ENCODE measurements at regions not wholly inside any gene's neighbourhood (a gene's known extent, or its start where the extent isn't known, plus 50 kb on each side); places are given as distances from the start of the nearest gene placed in this dataset.
"Not testable (repeated sequence)": the region's sequence is repeated elsewhere in the genome, so short reads cannot be mapped to it uniquely, and the experiment has no call there.

DNA sequence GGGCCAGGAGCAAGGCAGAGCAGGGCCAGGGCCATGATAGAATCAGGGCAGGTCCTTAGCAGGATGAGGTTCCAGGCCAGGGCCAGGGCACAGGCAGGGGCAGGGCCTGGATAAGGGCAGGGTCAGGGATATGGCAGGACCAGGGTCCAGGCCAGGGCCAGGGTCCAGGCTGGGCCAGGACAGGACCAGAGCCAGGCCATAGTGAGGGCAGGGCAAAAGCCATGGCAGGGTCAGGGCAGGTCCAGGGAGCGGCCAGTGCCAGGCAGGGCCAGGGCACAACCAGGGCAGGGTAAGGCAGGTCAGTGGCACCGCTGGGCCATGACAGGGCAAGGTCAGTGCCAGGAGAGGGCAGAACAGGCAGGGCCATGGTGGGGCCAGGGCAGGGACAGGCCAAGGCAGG is 152.2 kb downstream of the LIPI start:
- no peak for DNase-seq

DNA sequence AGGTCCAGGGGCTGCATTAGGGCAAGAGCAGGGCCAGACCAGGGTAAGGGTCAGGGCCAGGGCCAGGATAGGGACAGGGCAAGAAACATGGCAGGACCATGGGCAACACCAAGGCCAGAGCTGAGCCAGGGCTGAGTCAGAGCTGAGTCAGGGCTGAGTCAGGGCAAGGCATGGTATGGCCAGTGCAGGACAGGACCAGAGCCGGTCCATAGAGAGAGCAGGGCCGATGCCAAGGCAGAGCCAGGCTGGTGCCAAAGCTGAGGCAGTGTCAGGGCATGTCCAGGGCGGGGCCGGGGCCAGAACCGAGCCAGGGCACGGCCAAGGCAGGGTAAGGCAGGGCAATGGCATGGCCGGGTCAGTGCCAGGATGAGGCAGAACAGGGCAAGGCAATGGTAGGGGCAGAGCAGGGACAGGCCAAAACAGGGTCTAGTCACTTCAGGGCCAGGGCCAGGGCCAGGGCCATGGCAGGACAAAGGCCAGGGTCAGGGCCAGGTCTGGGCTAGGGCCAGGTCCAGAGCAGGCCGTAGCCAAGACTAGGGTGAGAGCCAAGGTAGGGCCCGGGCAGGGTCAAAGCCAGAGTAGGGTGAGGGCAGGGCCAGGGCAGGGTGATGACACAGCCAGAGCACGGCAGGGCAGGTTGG is 152.8 kb downstream of the LIPI start:
- DNase-seq, result peak; percentile 41

DNA sequence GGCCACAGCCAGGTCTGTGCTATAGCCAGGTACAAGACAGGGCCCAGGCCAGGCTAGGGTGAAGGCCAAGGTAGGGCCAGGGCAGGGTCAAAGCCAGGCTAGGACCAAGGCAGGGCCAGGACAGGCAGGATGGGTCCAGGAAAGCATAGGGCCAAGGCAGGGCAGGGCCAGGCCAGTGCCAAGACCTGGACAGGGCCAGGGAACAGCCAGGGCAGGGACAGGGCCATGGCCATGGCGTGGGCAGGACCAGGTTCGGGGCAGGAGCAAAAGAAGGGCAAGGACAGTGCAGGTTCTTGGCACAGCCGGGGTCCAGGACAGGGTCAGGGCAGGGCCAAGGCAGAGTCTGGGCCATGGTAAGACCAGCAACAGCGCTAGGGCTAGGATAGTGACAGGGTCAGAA is 153.4 kb downstream of the LIPI start:
- no peak for DNase-seq

DNA sequence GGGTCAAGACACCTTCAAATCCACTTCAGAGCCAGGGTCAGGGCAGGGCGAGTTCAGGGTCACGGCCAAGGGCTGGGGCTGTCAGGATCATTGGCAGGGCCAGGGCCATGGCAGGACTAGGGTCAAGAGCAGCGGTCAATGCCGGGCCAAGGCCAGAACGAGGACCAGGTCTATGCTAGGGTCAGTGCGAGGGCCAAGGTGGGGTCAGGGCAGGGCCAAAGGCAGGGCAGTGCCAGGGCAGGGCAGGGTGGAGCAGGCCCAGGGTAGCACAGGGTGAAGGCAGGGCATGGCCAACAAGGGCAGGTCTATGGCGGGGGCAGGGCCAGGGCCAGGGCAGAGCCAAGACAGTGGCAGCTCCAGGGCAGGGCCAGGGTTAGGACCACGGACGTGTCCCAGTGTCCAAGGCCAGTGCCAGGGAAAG is 154.0 kb downstream of the LIPI start:
- no peak for DNase-seq

DNA sequence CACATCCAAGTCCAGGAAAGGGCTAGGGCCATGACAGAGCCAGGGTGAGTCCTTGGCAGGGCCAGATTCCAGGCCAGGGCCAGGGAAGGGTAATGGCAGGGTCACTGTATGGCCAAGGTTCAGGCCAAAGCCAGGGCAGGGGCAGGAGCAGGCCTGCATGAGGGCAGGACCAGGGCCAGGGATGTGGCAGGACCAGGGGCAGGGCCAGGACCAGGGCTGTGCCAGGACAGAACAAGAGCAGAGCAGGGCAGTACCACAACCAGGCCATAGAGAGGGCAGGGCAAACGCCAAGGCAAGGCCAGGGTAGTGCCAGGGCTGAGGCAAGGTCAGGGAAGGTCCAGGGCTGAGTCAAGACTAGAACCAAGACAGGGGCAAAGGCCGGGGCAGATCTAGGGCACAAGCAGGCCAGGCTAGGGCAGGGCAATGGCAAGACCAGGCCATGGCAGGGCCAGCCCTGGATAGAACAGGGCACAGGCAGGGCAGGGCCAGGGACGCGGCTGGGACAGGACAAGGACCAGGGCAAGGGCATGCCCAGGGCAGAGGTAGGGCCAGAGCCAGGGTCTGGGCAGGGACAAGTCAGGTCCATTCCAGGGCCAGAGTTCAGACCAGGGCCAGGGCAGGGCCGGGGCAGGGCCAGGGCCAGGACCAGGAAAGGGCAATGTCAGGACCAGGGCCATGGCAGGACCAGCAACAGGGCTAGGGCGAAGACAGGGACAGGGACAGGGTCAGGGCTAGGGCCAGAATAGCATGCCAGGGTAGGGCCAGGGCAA is 154.8 kb downstream of the LIPI start:
- not testable (repeated sequence) for DNase-seq

DNA sequence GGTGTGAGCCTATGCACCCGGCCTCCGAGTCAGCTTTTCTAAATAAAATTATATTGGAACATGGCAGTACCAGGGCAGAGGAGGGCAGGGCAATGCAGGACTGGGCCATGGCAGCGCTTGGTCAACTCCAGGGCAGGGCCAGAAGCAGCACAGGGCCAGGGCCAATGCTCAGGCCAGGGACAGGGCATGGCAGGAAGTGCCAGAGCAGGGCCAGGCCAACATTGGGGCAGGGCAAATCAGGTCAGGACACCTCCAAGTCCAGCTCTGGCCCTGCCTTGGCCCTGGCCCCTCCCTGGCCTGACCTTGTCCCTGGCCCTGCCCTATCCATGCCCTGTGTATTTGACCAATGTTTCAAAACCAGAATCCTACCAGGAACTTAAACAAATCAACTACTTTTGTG is 156.1 kb downstream of the LIPI start:
- no peak for DNase-seq

DNA sequence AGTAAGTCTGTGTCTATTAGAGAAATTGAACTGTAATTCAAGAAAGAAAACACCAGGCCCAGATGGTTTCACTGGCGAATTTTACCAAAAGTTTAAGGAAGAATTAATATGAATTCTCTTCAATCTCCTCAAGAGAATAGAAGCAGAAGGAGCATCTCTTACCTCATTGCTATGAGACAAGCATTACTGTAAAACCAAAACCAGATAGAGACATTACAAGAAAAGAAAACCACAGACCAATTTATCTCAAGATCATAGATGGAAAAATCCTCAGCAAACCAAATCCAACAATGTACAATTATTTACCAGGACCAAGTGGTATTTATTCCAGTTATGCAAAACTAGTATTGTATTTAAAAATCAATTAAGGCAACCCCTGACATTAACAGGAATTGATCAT is 160.6 kb downstream of the LIPI start:
- no peak for DNase-seq

DNA sequence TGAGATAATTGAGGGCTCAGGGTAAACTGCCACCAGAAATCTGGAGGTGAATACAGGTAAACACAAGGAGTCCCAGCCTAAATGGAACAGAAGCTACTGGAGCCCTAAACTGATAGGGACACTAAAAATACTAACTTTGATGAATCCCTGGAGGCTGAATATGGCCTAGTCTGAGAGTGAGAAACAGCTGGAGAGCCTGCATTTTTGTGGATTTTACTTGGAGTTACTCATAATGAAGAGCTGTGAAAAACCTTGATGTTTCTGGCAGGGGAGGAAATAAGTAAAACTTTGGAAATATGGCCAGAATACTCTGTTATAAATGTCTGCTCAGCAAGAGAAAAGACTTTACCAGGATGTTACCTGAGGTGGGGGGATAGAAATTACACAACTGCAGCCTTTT is 164.4 kb downstream of the LIPI start:
- peak; percentile 2 for DNase-seq

DNA sequence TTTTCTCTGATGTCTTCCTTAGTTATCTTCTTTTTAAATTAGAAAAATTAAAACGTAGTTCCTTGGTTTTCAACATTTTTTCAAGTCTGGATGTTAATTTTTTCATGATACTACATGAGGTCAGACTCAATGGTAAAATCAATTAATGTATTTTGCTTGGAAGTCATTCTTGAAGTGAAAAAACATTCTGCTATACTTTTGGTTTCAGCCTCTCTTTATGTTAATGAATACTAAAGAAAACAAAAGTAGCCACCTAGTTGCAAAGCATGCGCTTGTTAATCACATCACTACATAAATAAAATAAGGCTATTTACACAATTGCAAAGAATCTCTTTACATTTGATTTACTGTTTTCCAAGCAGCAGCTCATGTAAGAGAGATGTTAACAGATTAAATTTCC is 170.4 kb downstream of the LIPI start:
- no peak for DNase-seq

DNA sequence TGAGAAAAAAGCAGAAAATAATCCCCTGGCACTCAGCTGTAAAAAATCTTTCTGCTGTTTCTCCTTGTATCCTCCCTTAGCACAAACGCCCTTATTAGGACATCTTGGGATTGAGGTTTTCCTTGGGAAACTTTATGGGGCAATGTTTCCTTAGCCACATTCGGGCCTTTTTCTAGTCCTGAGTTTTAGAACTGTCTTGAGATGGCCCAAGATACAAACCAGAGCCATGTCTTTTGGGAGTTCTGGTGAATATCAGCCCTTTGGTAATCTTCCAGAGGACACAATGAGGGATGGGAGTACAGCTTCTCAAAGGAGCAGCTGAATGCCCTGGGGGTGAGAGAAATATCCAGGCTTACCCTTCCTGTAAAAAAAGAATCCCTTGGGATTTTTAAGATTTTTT is 182.1 kb downstream of the LIPI start:
- DNase-seq, result peak; percentile 32

DNA sequence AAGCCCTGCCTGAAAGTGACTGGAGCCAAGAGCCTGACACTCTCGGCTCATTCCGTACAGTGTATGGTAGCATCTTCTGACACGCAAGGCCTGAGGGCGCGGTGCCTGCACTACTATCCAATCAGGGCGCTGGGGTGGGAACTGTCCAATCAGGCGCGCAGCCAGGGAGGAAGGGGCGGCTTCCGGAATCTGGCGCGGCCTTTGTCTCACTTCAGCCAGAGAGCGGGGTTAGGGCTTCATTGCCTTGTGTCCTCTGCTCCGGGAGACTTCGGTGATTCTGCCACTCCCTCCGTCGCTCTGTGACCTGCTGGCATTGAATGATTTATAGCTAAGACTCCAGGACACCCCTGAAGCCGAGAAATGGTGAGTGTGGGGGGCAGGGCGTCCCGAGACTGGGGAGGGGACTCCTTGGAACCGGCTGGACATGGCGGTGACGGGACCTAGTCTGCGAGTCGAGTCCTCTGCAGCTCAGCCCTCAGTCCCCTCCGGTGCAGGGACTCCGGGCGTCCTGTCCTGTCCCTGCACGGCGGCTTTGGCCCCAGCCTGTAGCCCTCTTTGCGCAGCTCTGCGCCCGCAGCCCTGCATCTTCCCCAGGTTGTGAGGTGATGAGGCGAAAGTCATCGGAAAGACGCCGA is 183.4 kb downstream of the LIPI start:
- peak; percentile 95 for DNase-seq

DNA sequence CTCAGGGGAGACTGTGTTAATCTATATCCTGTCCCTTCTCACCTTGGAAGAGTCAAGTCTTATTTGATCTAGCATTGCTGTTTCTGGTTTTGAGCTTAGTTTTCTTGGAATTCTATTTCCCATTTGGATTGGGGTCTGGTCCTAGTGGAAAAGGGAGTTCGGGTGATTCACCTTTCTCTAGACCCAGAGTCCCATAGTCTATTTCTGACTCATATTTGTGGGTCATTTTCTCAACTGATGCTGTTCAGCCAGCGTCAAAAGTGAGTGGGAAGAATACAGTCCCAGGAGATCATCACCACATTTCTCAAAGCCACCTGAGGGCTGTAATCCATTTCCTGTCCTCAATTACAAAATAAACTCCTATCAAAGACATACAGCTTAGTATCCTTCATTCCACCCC is 190.6 kb downstream of the LIPI start:
- DNase-seq, result not testable (repeated sequence)

DNA sequence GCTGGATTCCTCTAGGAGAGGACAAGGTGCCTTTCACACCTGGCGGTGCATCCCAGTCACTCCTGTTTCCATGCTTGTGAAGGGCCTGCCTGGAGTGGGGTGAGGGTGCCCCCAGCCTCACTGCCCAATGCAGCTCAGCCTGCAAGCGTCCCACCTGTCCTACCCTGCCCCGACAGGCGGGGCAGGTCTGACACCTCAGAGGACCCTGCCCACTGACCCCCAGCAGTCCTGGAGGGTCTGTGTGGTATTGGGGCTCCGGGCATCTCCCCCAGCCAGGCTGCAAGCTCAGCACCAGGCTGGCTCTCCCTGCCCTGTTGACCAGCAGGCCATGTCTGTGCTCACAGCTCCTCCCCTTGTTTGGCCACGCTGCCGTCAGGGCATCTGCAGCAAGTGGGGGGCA is 194.9 kb downstream of the LIPI start:
- DNase-seq, result not testable (repeated sequence)

DNA sequence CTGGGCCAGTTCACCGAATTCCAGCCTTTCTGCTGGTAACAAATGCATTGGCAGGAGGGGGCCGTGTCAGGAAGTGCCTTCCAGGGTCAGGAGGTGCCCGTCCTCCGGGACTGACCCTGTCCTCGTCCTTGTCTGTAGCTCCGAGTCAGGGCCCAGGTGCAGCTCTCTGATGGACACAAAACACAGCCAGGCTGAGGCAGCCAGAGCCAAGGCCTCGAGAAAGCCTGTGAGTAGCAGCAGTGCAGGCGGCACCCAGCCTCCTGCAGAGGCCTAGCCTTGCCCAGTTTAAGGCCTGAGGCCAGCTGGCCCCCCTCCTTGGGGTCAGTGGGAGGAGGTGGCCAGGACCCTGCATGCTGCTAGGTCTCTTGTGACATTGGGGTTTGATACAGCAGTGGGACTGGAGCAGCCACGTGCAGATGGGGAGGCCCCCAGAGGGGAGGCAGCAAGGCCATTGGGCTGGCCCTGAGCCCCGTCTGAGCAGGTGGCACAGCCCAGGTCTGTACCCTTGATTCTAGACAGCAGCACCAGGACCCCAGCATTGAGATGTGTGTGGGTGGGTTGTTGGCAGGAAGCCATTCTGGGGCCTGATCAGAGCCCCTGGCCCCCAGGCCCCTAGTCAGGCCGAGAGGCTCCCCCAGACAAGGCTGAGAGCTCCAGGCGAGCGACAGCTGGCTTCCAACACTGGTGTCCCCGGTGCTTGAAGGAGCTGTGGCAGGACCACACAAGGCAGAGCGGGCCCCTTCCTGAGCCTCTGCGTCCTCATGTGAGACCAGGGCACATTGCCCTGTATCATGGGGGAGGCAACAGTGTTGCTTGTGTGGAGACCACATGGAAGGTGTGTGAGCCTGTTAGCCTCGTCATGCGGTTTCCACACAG is 196.9 kb downstream of the LIPI start:
- DNase-seq, result not testable (repeated sequence)

DNA sequence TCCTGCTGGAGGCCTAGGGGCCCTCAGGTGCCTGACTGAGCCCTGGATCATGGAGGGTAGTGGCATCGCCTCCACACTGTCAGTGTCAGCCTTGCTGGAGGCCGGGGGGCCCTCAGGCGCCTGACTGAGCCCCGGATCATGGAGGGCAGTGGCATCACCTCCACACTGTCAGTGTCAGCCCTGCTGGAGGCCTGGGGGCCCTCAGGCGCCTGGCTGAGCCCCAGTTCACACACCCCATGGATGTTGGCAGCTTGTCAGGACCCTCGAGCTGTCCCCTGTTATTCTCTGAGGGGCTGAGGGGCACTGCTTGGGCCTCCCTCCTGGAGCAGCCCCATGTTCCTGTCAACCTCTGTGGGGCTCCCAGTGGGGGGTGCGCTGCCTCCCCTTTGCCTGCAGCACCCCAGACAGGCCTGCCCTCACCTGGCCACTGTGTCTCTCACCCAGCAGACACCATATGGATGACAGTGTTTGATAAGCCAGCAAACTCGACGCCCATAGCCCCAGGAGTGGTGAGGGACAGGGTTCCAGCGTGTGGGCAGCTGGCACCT is 197.6 kb downstream of the LIPI start:
- no peak for DNase-seq

DNA sequence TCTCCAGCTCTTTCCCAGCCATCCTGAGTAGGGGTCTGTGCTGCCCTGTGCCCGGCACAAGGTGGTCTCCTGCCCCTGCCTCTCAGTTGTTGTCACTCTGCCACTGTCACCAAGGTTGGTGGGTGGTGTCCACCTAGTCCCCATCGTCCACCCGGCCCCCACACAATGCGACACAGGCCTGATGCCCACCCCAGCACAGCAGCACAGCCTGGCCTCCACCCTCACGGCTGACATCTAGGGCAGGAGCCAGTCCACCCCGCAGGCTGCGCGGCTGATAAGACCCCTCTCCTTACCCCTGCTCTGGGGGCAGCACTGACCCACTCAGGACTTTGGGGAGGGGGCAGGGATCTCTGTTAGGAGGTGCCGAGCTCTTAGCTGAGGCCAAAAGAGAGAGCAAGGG is 198.3 kb downstream of the LIPI start:
- no peak for DNase-seq

DNA sequence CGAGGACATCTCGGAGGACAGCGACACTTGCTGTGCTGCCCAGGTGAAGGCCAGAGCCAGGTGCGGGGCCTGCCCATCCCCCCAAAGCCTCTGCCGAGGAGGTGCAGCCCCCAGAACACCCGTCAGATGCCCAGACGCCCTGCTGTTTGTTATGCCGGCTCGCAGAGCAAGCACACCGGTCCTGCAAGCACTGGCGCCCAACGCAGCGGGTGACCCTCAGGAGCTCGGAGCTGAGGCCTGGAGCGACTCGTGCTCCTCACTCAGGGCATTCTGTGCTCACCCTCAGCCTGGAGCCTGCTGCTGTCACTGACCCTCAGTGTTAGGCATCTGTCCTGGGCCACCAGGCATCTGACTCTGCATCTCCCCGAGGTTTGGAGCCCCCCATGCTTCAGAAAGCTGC is 199.0 kb downstream of the LIPI start:
- DNase-seq, result not testable (repeated sequence)

DNA sequence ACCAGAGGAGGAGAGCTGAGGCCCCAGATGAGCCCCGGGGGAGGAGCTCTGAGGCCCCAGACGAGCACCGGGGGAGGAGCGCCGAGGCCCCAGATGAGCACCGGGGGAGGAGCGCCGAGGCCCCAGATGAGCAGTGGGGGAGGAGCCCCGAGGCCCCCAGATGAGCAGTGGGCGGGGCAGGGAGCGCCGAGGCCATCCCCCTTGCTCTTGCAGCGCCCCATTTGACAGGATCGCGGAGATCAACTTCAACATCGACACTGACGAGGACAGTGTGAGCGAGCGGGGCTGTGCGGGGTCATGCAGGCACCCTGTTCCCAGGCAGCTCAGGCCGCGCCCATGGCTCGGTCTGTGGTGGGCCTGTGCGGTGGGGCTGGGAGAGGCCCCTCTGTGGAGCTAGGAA is 199.6 kb downstream of the LIPI start:
- not testable (repeated sequence) for DNase-seq

DNA sequence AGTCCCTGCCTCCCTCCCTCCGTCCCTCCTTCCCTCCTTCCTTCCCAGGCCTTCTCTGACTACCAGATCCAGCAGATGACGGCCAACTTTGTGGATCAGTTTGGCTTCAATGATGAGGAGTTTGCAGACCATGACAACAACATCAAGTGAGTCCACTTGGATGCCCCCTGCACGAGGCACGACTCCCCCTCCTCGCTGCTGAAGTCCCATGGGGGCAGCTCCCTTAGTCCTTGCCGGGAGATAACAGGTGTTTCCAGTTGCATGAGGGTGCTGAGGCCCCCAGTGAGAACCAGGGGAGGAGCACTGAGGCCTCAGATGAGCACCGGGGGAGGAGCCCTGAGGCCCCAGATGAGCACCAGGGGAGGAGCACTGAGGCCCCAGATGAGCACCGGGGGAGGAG is 200.0 kb downstream of the LIPI start:
- no peak for DNase-seq

DNA sequence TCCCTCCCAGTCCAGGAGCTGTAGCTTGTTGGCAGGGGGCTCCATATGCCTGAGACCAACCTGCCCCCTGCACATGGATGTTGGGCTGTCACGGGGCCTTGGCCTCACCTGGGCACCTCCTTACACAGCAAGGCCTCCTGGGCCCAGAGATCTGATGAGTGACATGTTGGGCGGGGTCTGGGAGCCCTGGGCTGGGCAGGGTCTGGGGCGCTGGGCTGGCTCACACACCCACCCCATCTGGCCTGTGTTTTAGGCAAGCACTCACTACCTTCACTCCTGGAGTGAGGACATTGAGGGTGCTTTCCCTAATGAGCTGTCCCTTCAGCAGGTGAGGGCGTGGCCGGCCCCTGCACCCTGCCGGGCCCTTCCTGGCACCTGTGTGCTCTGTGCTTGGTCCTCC is 200.8 kb downstream of the LIPI start:
- DNase-seq, result not testable (repeated sequence)

DNA sequence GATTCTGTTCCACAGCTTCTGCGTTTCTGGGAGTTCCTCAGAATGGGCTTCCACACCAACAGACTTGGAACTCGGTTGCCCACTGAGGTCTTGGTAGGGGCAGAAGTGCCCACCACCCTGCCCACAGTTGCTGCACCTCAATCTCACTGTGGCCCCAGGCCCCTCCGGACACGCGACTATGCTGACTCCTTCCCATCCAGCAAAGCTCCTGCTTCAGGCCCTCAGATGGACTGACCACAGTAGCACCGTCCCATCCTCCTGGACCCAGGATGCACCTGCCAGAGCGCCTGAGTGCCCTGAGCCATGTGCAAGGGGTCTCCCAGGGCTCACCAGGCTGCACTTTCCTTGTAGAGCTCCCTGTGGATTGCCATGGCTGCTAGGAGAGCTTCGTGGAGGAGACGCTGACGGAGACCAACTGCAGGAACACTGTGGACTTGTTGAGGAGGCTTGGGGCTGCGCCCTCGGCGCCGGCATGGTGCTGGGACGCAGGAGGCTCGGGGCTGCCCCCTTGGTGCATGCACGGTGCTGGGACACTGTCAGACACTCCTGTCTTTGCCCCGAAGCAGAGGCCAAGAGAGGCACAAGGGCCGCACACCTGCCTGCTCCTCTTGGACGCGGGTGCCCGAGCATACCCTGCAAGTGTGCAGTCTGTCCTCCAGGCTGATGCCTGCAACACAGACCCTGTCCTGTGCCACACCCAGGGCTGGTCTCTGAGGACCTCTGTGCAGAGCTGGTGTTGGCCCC is 201.3 kb downstream of the LIPI start:
- not testable (repeated sequence) for DNase-seq

DNA sequence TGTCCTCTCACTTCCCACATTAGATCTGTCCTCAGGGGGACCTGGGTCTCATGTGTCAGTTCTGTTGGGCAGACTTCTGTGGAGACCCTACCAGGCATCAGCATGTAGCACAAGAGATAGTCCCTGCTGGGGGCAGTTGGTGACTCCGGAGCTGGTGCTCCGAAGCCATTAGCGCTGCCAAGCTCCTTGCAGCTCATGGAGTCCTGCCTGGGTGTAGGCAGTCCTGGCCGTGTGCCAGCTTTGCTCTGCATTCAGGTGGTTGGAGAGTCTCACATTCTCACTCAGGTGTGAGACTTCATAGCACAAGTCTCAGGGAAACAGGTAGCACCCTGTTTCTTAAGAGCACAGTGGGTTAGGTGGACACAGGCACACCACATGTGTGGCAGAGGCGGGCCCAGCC is 202.3 kb downstream of the LIPI start:
- not testable (repeated sequence) for DNase-seq

Data from fibroblast of skin of back (primary cell).